ENCODE measurements at regions not wholly inside any gene's neighbourhood (a gene's known extent, or its start where the extent isn't known, plus 50 kb on each side); places are given as distances from the start of the nearest gene placed in this dataset.

DNA sequence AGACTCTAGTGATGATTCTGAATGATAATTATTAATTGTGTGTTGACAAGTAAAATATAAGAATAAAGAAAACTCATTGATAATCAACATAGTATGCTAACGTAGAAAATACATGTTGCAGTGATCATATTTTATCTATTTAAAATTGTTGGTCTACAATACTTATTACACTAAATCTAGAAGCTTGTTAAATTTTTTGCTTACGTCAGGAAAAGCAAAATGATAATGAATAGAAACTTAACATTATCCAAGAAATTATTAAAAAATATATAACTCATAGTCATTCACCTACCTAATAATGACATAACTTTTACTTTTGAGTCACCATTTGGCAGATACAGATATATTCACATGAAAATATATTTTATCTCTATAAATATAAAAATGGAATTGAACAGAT, 984.1 kb downstream of the PLOD2 start:
- TF ChIP-seq, protein P1, sequence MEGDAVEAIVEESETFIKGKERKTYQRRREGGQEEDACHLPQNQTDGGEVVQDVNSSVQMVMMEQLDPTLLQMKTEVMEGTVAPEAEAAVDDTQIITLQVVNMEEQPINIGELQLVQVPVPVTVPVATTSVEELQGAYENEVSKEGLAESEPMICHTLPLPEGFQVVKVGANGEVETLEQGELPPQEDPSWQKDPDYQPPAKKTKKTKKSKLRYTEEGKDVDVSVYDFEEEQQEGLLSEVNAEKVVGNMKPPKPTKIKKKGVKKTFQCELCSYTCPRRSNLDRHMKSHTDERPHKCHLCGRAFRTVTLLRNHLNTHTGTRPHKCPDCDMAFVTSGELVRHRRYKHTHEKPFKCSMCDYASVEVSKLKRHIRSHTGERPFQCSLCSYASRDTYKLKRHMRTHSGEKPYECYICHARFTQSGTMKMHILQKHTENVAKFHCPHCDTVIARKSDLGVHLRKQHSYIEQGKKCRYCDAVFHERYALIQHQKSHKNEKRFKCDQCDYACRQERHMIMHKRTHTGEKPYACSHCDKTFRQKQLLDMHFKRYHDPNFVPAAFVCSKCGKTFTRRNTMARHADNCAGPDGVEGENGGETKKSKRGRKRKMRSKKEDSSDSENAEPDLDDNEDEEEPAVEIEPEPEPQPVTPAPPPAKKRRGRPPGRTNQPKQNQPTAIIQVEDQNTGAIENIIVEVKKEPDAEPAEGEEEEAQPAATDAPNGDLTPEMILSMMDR (conservative IDR thresholded peaks at IDR 0.05; ENCODE audit: low read depth, low read length): no peak
- TF ChIP-seq EZH2 (IDR thresholded peaks at IDR 0.05; ENCODE audit: borderline replicate concordance, low read depth, low read length, poor library complexity, severe bottlenecking): no peak

Data from A673 (cell line).